ENCODE measurements at regions not wholly inside any gene's neighbourhood (a gene's known extent, or its start where the extent isn't known, plus 50 kb on each side); places are given as distances from the start of the nearest gene placed in this dataset.

- TF ChIP-seq, protein P1, sequence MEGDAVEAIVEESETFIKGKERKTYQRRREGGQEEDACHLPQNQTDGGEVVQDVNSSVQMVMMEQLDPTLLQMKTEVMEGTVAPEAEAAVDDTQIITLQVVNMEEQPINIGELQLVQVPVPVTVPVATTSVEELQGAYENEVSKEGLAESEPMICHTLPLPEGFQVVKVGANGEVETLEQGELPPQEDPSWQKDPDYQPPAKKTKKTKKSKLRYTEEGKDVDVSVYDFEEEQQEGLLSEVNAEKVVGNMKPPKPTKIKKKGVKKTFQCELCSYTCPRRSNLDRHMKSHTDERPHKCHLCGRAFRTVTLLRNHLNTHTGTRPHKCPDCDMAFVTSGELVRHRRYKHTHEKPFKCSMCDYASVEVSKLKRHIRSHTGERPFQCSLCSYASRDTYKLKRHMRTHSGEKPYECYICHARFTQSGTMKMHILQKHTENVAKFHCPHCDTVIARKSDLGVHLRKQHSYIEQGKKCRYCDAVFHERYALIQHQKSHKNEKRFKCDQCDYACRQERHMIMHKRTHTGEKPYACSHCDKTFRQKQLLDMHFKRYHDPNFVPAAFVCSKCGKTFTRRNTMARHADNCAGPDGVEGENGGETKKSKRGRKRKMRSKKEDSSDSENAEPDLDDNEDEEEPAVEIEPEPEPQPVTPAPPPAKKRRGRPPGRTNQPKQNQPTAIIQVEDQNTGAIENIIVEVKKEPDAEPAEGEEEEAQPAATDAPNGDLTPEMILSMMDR (IDR thresholded peaks at IDR 0.05) = no peak
- TF ChIP-seq POLR2AphosphoS5 (IDR thresholded peaks at IDR 0.05) (no peak), POLR2A (IDR thresholded peaks at IDR 0.05) (no peak)
Measured at GRCh38 chr6:51090343-51090742, 271.7 kb downstream of the TFAP2B start.

All from prostate gland (tissue), 2 donors.